ENCODE measurements at regions not wholly inside any gene's neighbourhood (a gene's known extent, or its start where the extent isn't known, plus 50 kb on each side); places are given as distances from the start of the nearest gene placed in this dataset.

GRCh38 chr2:236916181-236916580 lies 169.5 kb upstream of the COPS8 start (continued):
- TF ChIP-seq CTCF (IDR thresholded peaks at IDR 0.05) (no peak), EP300 (IDR thresholded peaks at IDR 0.05; ENCODE audit: borderline replicate concordance in 1 of 2, low read depth in 1 of 2, low read length in 1 of 2) (no peak), GATA2 (CRISPR knock-in tag; IDR thresholded peaks at IDR 0.05) (no peak), TCF12 (IDR thresholded peaks at IDR 0.05) (no peak), RAD21 (IDR thresholded peaks at IDR 0.05; ENCODE audit: low read length) (no peak), EZH2phosphoT487 (IDR thresholded peaks at IDR 0.05; ENCODE audit: borderline replicate concordance, low read depth) (no peak)

GRCh38 chr2:236916651-236917050 lies 169.0 kb upstream of the COPS8 start:
- Histone ChIP-seq H3K4me1 (ENCODE audit: control insufficient read depth in 1 of 2, insufficient read depth in 2 of 2, low read depth in 1 of 2, low read length in 1 of 2) (peaks cover 0 to 8% of the 10 kb centered on the region in 2 experiments; a peak in 1 of 4 replicates), H4K20me1 (ENCODE audit: insufficient read depth) (no peaks in the 10 kb centered on the region), H3K4me2 (no peak overlapping the region), H3K9me2 (no peaks in the 10 kb centered on the region), H3K9ac (no peak overlapping the region), H3F3A (replicated peaks; ENCODE audit: insufficient read depth) (no peaks in the 10 kb centered on the region), H3K4me3 (ENCODE audit: low read depth in 2 of 2, low read length in 1 of 2) (no peak overlapping the region), H2AFZ (ENCODE audit: low read depth) (no peak overlapping the region), H3K27me3 (ENCODE audit: insufficient read depth) (no peaks in the 10 kb centered on the region; the same call in 1 of the 2 replicates), H3K36me3 (replicated peaks in 1 of 2; ENCODE audit: control insufficient read depth in 1 of 2, insufficient read depth in 2 of 2, low read length in 1 of 2) (no peaks in the 10 kb centered on the region), H3K27ac (ENCODE audit: low read depth in 2 of 2, low read length in 1 of 2) (no peak overlapping the region), H3K9me3 (no peaks in the 10 kb centered on the region), H3K79me2 (ENCODE audit: insufficient read depth) (no peaks in the 10 kb centered on the region)
- WGBS (ENCODE audit: low lambda C conversion rate): 9% methylated on average over 4 of the region's 4 CpGs
- TF ChIP-seq RFX5 (IDR thresholded peaks at IDR 0.05; ENCODE audit: low read length) (no peak), ELF1 (IDR thresholded peaks at IDR 0.05) (no peak), SIN3A (IDR thresholded peaks at IDR 0.05; ENCODE audit: borderline replicate concordance, low read depth, low read length) (no peak), USF2 (IDR thresholded peaks at IDR 0.05; ENCODE audit: borderline replicate concordance, low read depth, low read length) (no peak), EZH2phosphoT487 (IDR thresholded peaks at IDR 0.05; ENCODE audit: borderline replicate concordance, low read depth) (no peak), USF1 (IDR thresholded peaks at IDR 0.05; ENCODE audit: borderline replicate concordance, low read depth) (no peak), JUND (IDR thresholded peaks at IDR 0.05) (no peak), MEF2A (IDR thresholded peaks at IDR 0.05; ENCODE audit: borderline replicate concordance, low read depth) (no peak), SMC3 (IDR thresholded peaks at IDR 0.05; ENCODE audit: low read depth, low read length) (no peak), GATA2 (CRISPR knock-in tag; IDR thresholded peaks at IDR 0.05) (no peak)
- ChIA-PET CTCF (no interaction called here), POLR2A (no interaction called here)
- no peak for DNase-seq
